ENCODE measurements at regions not wholly inside any gene's neighbourhood (a gene's known extent, or its start where the extent isn't known, plus 50 kb on each side); places are given as distances from the start of the nearest gene placed in this dataset.

DNA sequence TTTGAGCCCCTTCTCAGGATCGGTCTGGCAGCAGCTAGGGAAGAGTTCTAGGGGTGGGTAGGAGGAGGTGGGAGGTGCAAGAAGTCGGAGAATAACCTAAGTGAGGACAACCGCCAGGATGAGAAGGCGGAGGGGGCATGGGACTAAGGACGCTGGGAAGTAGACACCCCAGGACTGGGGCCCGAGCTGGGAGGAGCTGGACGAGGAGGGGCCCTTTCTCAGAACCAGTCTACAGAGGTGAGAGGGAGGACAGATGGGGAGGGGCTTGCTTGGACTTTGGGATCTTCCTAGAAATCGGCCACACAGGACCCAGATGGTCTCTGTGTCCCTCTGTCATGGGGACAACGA is 90.0 kb upstream of the MYL10 start:
- TF ChIP-seq, protein P1, sequence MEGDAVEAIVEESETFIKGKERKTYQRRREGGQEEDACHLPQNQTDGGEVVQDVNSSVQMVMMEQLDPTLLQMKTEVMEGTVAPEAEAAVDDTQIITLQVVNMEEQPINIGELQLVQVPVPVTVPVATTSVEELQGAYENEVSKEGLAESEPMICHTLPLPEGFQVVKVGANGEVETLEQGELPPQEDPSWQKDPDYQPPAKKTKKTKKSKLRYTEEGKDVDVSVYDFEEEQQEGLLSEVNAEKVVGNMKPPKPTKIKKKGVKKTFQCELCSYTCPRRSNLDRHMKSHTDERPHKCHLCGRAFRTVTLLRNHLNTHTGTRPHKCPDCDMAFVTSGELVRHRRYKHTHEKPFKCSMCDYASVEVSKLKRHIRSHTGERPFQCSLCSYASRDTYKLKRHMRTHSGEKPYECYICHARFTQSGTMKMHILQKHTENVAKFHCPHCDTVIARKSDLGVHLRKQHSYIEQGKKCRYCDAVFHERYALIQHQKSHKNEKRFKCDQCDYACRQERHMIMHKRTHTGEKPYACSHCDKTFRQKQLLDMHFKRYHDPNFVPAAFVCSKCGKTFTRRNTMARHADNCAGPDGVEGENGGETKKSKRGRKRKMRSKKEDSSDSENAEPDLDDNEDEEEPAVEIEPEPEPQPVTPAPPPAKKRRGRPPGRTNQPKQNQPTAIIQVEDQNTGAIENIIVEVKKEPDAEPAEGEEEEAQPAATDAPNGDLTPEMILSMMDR (conservative IDR thresholded peaks at IDR 0.05; ENCODE audit: low read depth, low read length) = no peak
- TF ChIP-seq EZH2 (IDR thresholded peaks at IDR 0.05; ENCODE audit: low read length, unreplicated experiment) (no peak), EZH2phosphoT487 (IDR thresholded peaks at IDR 0.05; ENCODE audit: borderline replicate concordance, low read length) (no peak)
